K562 (cell line): ENCODE measurements at regions not wholly inside any gene's neighbourhood (a gene's known extent, or its start where the extent isn't known, plus 50 kb on each side); places are given as distances from the start of the nearest gene placed in this dataset.

Experiments used
- ATAC-seq: fragments of 200-7000 bp; cut with Tn5 transposase; 3 replicates; pipeline ENCODE4 v1.9.1; 2020; ENCODE audit warnings: moderate library complexity
- BruUV-seq: library from RNA; stranded (reverse); fragments of 400-500 nt; replicated peaks from 2 replicates; lab custom pipeline; 2021; lab: Mats Ljungman, UMichigan
- CTCF ChIA-PET: fragments of 300-600 bp; formaldehyde crosslinking; extraction: SDS; loops from one replicate; lab custom pipeline; 2021; ENCODE audit warnings: low intra/inter-chr PET ratio; lab: Yijun Ruan, JAX
- POLR2A ChIA-PET: fragments of 300-600, 350-650 bp; sonication (Branson Sonifier 250); formaldehyde crosslinking; extraction: SDS; loops from one replicate; lab custom pipeline; 2021; ENCODE audit warnings: antibody characterized with exemption, inconsistent platforms; lab: Yijun Ruan, JAX
- DNase-seq, 4 experiments: peaks; one replicate each; pipeline versions ENCODE4 v3.0.0 to v3.0.0-alpha.2; 2011 to 2018; ENCODE audit warnings: low spot score in 3 of 4, mixed read lengths in 3 of 4; ENCODE audit errors: extremely low read depth in 1 of 4
- FAIRE-seq: peaks from 2 replicates; lab custom pipeline; 2011; peaks lifted over from hg19 to GRCh38; lab: Jason Lieb, UNC
- H2AFZ ChIP-seq: 2 replicates; pipeline ENCODE4 v1.6.0; 2011; ENCODE audit warnings: low read depth, low read length, control low read depth, inconsistent platforms
- H3K27ac ChIP-seq: fragments of 200-600 bp; 3 replicates; pipeline ENCODE4 v1.8.0; 2011; ENCODE audit warnings: low read depth, mild to moderate bottlenecking, control low read depth, inconsistent platforms, low read length, moderate library complexity, mixed read lengths; ENCODE audit errors: extremely low read depth
- H3K27me3 ChIP-seq, 2 experiments: fragments of 300-600 bp in 1 of 2; 2 replicates in 1 of 2; 3 replicates in 1 of 2; pipeline versions ENCODE4 v1.6.0 to v1.8.0; 2011; ENCODE audit warnings: inconsistent platforms in 2 of 2, low read length in 2 of 2, mild to moderate bottlenecking in 1 of 2, mixed read lengths in 1 of 2, moderate library complexity in 1 of 2; ENCODE audit not compliant: control insufficient read depth in 2 of 2, insufficient read depth in 2 of 2
- H3K36me3 ChIP-seq: fragments of 300-600 bp; 3 replicates; pipeline ENCODE4 v1.8.0; 2011; ENCODE audit warnings: mild to moderate bottlenecking, low read length, inconsistent platforms; ENCODE audit not compliant: control insufficient read depth, insufficient read depth
- H3K4me1 ChIP-seq, 2 experiments: fragments of 200-600 bp in 1 of 2; replicated peaks in 1 of 2; 2 replicates in 1 of 2; 3 replicates in 1 of 2; pipeline versions ENCODE4 v1.5.1 to v1.8.0; 2011; ENCODE audit warnings: inconsistent platforms in 2 of 2, low read length in 2 of 2, mild to moderate bottlenecking in 1 of 2, mixed read lengths in 1 of 2, moderate library complexity in 1 of 2; ENCODE audit not compliant: control insufficient read depth in 2 of 2, insufficient read depth in 2 of 2
- H3K4me2 ChIP-seq: 2 replicates; pipeline ENCODE4 v1.6.1; 2011; ENCODE audit warnings: low read length, control low read depth, inconsistent platforms, mixed read lengths; ENCODE audit not compliant: insufficient read depth
- H3K4me3 ChIP-seq: fragments of 200-600 bp; sonication (generic), shearing (Covaris generic); 2 replicates; pipeline ENCODE4 v1.5.1; 2016; ENCODE audit warnings: control low read depth, inconsistent platforms
- H3K79me2 ChIP-seq: fragments of 200-600 bp; 3 replicates; pipeline ENCODE4 v1.8.0; 2011; ENCODE audit warnings: low read length, inconsistent platforms; ENCODE audit not compliant: control insufficient read depth, insufficient read depth
- H3K9ac ChIP-seq, 2 experiments: 2 replicates each; pipeline versions ENCODE4 v1.6.0 to v1.6.1; 2011; ENCODE audit warnings: low read depth in 2 of 2, low read length in 2 of 2, control low read depth in 1 of 2, inconsistent platforms in 1 of 2, mild to moderate bottlenecking in 1 of 2, mixed read lengths in 1 of 2; ENCODE audit not compliant: insufficient read depth in 1 of 2
- H3K9me1 ChIP-seq: one replicate; pipeline ENCODE4 v1.6.0; 2011; ENCODE audit warnings: inconsistent platforms, mild to moderate bottlenecking, low read length, moderate library complexity; ENCODE audit not compliant: control insufficient read depth, insufficient read depth
- H3K9me3 ChIP-seq: replicated peaks from 2 replicates; pipeline ENCODE4 v1.5.1; 2011; ENCODE audit warnings: low read depth, low read length, inconsistent platforms; ENCODE audit not compliant: control insufficient read depth, insufficient read depth
- H4K20me1 ChIP-seq: replicated peaks from 2 replicates; pipeline ENCODE4 v1.6.1; 2011; ENCODE audit warnings: low read length, inconsistent platforms, mixed read lengths; ENCODE audit not compliant: control insufficient read depth, insufficient read depth
- ARID1B ChIP-seq: fragments of 450-650 bp; IDR thresholded peaks from 2 replicates; pipeline ENCODE4 v1.6.1; 2016; ENCODE audit warnings: antibody characterized with exemption, mild to moderate bottlenecking, inconsistent platforms
- CBFB ChIP-seq: sonication (generic); formaldehyde crosslinking; IDR thresholded peaks from 2 replicates; pipeline ENCODE4 v1.4.0; 2020; ENCODE audit warnings: mild to moderate bottlenecking, missing genetic modification reagents
- CHD4 ChIP-seq: fragments of 200-600 bp; sonication (generic); IDR thresholded peaks from 3 replicates; pipeline ENCODE4 v1.6.1; 2012; ENCODE audit warnings: low read depth, mild to moderate bottlenecking, mixed read lengths, low read length, inconsistent platforms; ENCODE audit not compliant: insufficient read depth, insufficient replicate concordance, poor library complexity, severe bottlenecking
- FOXA1 ChIP-seq: fragments of 450-650 bp; IDR thresholded peaks from 2 replicates; pipeline ENCODE4 v1.6.1; 2016; ENCODE audit warnings: mild to moderate bottlenecking, borderline replicate concordance
- IFI16 ChIP-seq: fragments of 250-450 bp; sonication (Bioruptor Pico); IDR thresholded peaks from 2 replicates; pipeline ENCODE4 v2.1.2; 2022; ENCODE audit warnings: mild to moderate bottlenecking, inconsistent platforms
- MYBL2 ChIP-seq, 2 experiments: fragments of 450-650 bp in 1 of 2; sonication (generic) in 1 of 2; formaldehyde crosslinking in 1 of 2; IDR thresholded peaks; 2 replicates each; pipeline versions ENCODE4 v1.6.1 to v1.8.1; 2017 to 2022; ENCODE audit warnings: borderline replicate concordance in 1 of 2, inconsistent platforms in 1 of 2, low read depth in 1 of 2, mild to moderate bottlenecking in 1 of 2, missing genetic modification reagents in 1 of 2, moderate library complexity in 1 of 2
- OTX1 ChIP-seq: fragments of 450-650 bp; formaldehyde crosslinking; IDR thresholded peaks from 2 replicates; pipeline ENCODE4 v1.4.0; 2022; ENCODE audit warnings: mild to moderate bottlenecking
- PCBP2 ChIP-seq: fragments of 200-400 bp; formaldehyde crosslinking; IDR thresholded peaks from 2 replicates; pipeline ENCODE4 v1.6.1; 2018; ENCODE audit warnings: low read length, low read depth, mild to moderate bottlenecking, moderate library complexity; ENCODE audit not compliant: poor library complexity, severe bottlenecking
- PHF8 ChIP-seq: fragments of 200-600 bp; sonication (generic); IDR thresholded peaks from 2 replicates; pipeline ENCODE4 v1.6.1; 2012; ENCODE audit warnings: mixed run types, mild to moderate bottlenecking, inconsistent platforms, low read length, moderate library complexity, borderline replicate concordance
- POLR2H ChIP-seq: IDR thresholded peaks from 2 replicates; pipeline ENCODE4 v1.6.1; 2016; ENCODE audit warnings: missing genetic modification characterization, low read depth, mild to moderate bottlenecking, control low read depth, missing compliant biosample characterization, moderate library complexity
- RFX1 ChIP-seq: fragments of 450-650 bp; IDR thresholded peaks from 2 replicates; pipeline ENCODE4 v1.6.1; 2016; ENCODE audit warnings: mild to moderate bottlenecking, moderate library complexity
- SMAD2 ChIP-seq: fragments of 150-350 bp; IDR thresholded peaks from 2 replicates; pipeline ENCODE4 v1.6.1; 2014; ENCODE audit warnings: low read depth, mild to moderate bottlenecking, low read length
- ZBTB1 ChIP-seq: sonication (generic); formaldehyde crosslinking; IDR thresholded peaks from 2 replicates; pipeline ENCODE4 v1.8.1; 2023; ENCODE audit warnings: missing genetic modification reagents, low read depth, mild to moderate bottlenecking, borderline replicate concordance
- ZBTB17 ChIP-seq: fragments of 450-650 bp; formaldehyde crosslinking; IDR thresholded peaks from 2 replicates; pipeline ENCODE4 v1.4.0; 2020; ENCODE audit warnings: mild to moderate bottlenecking
- ZFP1 ChIP-seq: fragments of 450-650 bp; formaldehyde crosslinking; IDR thresholded peaks from 2 replicates; pipeline ENCODE4 v1.4.0; 2020; ENCODE audit warnings: mild to moderate bottlenecking, mixed read lengths
- ZKSCAN3 ChIP-seq: fragments of 250-450 bp; sonication (Bioruptor Pico); IDR thresholded peaks from 2 replicates; pipeline ENCODE4 v1.4.0; 2020
- ZNF583 ChIP-seq: fragments of 250-450 bp; sonication (Bioruptor Pico); IDR thresholded peaks from 2 replicates; pipeline ENCODE4 v1.4.0; 2020
- ZZZ3 ChIP-seq: fragments of 450-650 bp; IDR thresholded peaks from 2 replicates; pipeline ENCODE4 v1.6.1; 2016; ENCODE audit warnings: antibody characterized with exemption, mild to moderate bottlenecking, moderate library complexity
- WGBS: fragments of 100-300 bp; shearing (Covaris generic); methylation state at CpG from one replicate; pipeline ENCODE4 v1.1.6; 2016; ENCODE audit warnings: low coverage, mixed read lengths; ENCODE audit not compliant: insufficient coverage; ENCODE audit errors: missing lambda C conversion rate; 5-methylcytosine and 5-hydroxymethylcytosine counted together
- in situ Hi-C: fragments of 300-500 bp; cut with MboI; formaldehyde crosslinking; loops from 4 replicates; pipeline ENCODE4 v1.15.0; 2018; ENCODE audit warnings: inconsistent platforms, mixed read lengths
- intact Hi-C: fragments of 100-400 bp; cut with micrococcal nuclease; formaldehyde crosslinking; loops from 2 replicates; pipeline ENCODE4 v1.14.2; 2022
- TF ChIP-seq, protein P1 (sequence below): fragments of 450-650 bp; formaldehyde crosslinking; IDR thresholded peaks from 2 replicates; pipeline ENCODE4 v1.4.0; 2020; ENCODE audit warnings: mild to moderate bottlenecking, mixed read lengths
- TF ChIP-seq, protein P2 (sequence below), 2 experiments: fragments of 450-650 bp in 1 of 2; IDR thresholded peaks; 2 replicates each; pipeline ENCODE4 v1.6.1; 2011 to 2017; ENCODE audit warnings: low read depth in 2 of 2, antibody characterized with exemption in 1 of 2, borderline replicate concordance in 1 of 2, low read length in 1 of 2, mild to moderate bottlenecking in 1 of 2, mixed read lengths in 1 of 2; ENCODE audit not compliant: control insufficient read depth in 1 of 2

DNA sequence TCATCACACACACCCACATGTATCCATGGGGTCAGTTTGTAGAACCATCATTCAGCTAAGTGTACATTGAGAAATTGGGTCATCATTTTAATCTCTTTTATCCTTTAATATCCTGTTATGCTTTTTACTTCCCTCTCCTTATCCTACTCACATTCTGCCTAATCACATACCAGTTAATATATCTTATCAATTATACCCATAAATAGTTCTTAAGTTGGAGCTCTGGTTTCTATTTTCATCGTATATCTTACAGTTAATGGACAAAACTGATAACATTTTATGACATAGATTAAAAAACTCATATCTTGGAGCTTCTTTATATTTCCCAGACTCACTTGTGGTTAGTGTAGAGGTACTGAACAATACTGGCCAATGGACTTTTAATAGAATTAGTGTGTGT is 729.5 kb upstream of the LCORL start:
- Histone ChIP-seq H3K4me2 (no peak overlapping the region), H3K79me2 (no peaks in the 10 kb centered on the region), H4K20me1 (no peaks in the 10 kb centered on the region), H3K27ac (no peak overlapping the region), H3K9ac (no peak overlapping the region), H3K4me1 (no peaks in the 10 kb centered on the region), H2AFZ (no peak overlapping the region), H3K9me1 (no peaks in the 10 kb centered on the region), H3K27me3 (no peaks in the 10 kb centered on the region), H3K4me3 (no peak overlapping the region), H3K36me3 (no peaks in the 10 kb centered on the region), H3K9me3 (no peaks in the 10 kb centered on the region)
- 0% methylated on average over 1 of the region's 1 CpG for WGBS
- TF ChIP-seq CHD4 (no peak), ARID1B (no peak), MYBL2 (IDR thresholded peaks at IDR 0.05; ENCODE audit: low read depth) (no peak), MYBL2 (CRISPR knock-in tag; IDR thresholded peaks at IDR 0.05; ENCODE audit: borderline replicate concordance) (no peak), ZBTB1 (no peak), FOXA1 (no peak), ZKSCAN3 (CRISPR knock-in tag) (no peak), CBFB (no peak), POLR2H (tag) (no peak), ZZZ3 (no peak), ZNF583 (no peak), PCBP2 (no peak), ZFP1 (CRISPR knock-in tag) (no peak), PHF8 (no peak), OTX1 (CRISPR knock-in tag) (no peak), SMAD2 (no peak), ZBTB17 (CRISPR knock-in tag) (no peak), RFX1 (no peak), IFI16 (CRISPR knock-in tag) (no peak)
- TF ChIP-seq, protein P1, sequence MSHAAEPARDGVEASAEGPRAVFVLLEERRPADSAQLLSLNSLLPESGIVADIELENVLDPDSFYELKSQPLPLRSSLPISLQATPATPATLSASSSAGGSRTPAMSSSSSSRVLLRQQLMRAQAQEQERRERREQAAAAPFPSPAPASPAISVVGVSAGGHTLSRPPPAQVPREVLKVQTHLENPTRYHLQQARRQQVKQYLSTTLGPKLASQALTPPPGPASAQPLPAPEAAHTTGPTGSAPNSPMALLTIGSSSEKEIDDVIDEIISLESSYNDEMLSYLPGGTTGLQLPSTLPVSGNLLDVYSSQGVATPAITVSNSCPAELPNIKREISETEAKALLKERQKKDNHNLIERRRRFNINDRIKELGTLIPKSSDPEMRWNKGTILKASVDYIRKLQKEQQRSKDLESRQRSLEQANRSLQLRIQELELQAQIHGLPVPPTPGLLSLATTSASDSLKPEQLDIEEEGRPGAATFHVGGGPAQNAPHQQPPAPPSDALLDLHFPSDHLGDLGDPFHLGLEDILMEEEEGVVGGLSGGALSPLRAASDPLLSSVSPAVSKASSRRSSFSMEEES (CRISPR knock-in tag): no peak
- TF ChIP-seq, protein P2, sequence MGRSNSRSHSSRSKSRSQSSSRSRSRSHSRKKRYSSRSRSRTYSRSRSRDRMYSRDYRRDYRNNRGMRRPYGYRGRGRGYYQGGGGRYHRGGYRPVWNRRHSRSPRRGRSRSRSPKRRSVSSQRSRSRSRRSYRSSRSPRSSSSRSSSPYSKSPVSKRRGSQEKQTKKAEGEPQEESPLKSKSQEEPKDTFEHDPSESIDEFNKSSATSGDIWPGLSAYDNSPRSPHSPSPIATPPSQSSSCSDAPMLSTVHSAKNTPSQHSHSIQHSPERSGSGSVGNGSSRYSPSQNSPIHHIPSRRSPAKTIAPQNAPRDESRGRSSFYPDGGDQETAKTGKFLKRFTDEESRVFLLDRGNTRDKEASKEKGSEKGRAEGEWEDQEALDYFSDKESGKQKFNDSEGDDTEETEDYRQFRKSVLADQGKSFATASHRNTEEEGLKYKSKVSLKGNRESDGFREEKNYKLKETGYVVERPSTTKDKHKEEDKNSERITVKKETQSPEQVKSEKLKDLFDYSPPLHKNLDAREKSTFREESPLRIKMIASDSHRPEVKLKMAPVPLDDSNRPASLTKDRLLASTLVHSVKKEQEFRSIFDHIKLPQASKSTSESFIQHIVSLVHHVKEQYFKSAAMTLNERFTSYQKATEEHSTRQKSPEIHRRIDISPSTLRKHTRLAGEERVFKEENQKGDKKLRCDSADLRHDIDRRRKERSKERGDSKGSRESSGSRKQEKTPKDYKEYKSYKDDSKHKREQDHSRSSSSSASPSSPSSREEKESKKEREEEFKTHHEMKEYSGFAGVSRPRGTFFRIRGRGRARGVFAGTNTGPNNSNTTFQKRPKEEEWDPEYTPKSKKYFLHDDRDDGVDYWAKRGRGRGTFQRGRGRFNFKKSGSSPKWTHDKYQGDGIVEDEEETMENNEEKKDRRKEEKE (IDR thresholded peaks at IDR 0.05; ENCODE audit: borderline replicate concordance in 1 of 2, control insufficient read depth in 1 of 2, low read depth in 2 of 2, low read length in 1 of 2): no peak
- no TSS peak for BruUV-seq
- DNase-seq (no peak), ATAC-seq (no peak), FAIRE-seq (no peak)
- ChIA-PET POLR2A (interaction anchor here (0.5 kb wide), 1 partner anchor 109 kb away, joined by 3 read pairs; no protein-coding TSS in a partner anchor), CTCF (no interaction called here)
- intact Hi-C loops: no loop called here
- in situ Hi-C loops: no loop called here
